Type B pancreatic cell (in vitro differentiated cells): ENCODE measurements at regions not wholly inside any gene's neighbourhood (a gene's known extent, or its start where the extent isn't known, plus 50 kb on each side); places are given as distances from the start of the nearest gene placed in this dataset.

Source experiments
- DNase-seq: peaks from one replicate; pipeline ENCODE4 v3.0.0; 2021; ENCODE audit warnings: mixed read lengths; ENCODE audit not compliant: unreplicated experiment; ENCODE audit errors: extremely low spot score
- H3K27ac Mint-ChIP-seq: 2 replicates; pipeline ENCODE4 v1.8.0; 2021; ENCODE audit warnings: mild to moderate bottlenecking, mixed read lengths
- H3K27me3 Mint-ChIP-seq: 2 replicates; pipeline ENCODE4 v1.8.0; 2021; ENCODE audit warnings: mixed read lengths
- H3K36me3 Mint-ChIP-seq: 2 replicates; pipeline ENCODE4 v1.8.0; 2021; ENCODE audit warnings: mixed read lengths
- H3K4me1 Mint-ChIP-seq: one replicate; pipeline ENCODE4 v1.8.0; 2021; ENCODE audit warnings: mixed read lengths; ENCODE audit not compliant: unreplicated experiment
- H3K4me3 Mint-ChIP-seq: 2 replicates; pipeline ENCODE4 v1.8.0; 2021; ENCODE audit warnings: mild to moderate bottlenecking, mixed read lengths
- H3K9me3 Mint-ChIP-seq: 2 replicates; pipeline ENCODE4 v1.8.0; 2021; ENCODE audit warnings: mixed read lengths
- CTCF ChIP-seq: fragments of 200-600 bp; sonication (generic); conservative IDR thresholded peaks from 2 replicates; pipeline ENCODE4 v1.5.0; 2021; ENCODE audit warnings: antibody characterized with exemption, mild to moderate bottlenecking

DNA sequence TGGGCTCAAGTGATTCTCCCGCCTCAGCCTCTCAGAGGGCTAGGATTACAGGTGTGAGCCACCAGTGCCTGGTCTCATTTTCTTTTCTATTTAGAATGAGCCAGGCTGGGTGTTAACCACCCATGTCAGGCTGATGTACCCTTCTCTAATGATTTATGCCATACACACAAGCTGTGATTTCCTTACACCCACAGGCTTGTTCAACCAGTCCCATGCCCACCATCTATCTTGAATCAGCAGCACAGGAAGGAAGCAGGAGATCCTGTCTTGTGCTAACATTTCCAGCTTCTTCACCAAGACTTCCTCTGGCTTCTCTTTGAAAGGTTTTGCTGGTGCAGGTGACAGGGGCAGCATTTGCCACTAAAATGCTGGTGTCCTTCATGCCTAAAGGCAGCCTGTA lies 176.4 kb downstream of the GATA3 start:
- no peaks in the 10 kb centered on the region for H3K9me3 Mint-ChIP-seq
- no peak overlapping the region for H3K27ac Mint-ChIP-seq
- H3K4me3 Mint-ChIP-seq, result no peak overlapping the region
- no peak for DNase-seq
- H3K27me3 Mint-ChIP-seq, result peaks cover 5% of the 10 kb centered on the region
- no peaks in the 10 kb centered on the region for H3K36me3 Mint-ChIP-seq
- H3K4me1 Mint-ChIP-seq, result no peaks in the 10 kb centered on the region
- TF ChIP-seq CTCF, result no peak

DNA sequence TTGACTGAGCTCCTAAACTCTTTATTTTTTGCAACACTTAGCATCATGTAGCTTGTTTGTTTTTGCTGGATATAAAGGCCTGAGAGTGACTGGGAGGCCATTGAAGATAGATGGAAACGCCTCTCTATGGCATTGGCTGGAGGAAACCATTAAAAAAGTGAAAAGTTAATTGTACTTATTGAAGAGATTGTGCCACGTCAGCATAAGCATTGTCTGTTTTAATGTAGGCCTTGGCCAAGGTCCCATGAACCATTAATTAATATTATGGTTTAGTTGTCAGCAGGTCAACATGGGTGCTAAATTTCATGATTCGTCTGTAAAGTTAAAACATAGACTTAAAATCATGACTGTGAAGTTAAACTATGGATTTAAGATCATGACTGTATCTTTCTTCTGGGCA lies 178.6 kb downstream of the GATA3 start:
- Mint-ChIP-seq H3K9me3 (no peaks in the 10 kb centered on the region), H3K27ac (no peak overlapping the region), H3K4me3 (no peak overlapping the region), H3K4me1 (no peaks in the 10 kb centered on the region), H3K36me3 (no peaks in the 10 kb centered on the region), H3K27me3 (peaks cover 5% of the 10 kb centered on the region)
- no peak for TF ChIP-seq CTCF
- DNase-seq, result no peak

DNA sequence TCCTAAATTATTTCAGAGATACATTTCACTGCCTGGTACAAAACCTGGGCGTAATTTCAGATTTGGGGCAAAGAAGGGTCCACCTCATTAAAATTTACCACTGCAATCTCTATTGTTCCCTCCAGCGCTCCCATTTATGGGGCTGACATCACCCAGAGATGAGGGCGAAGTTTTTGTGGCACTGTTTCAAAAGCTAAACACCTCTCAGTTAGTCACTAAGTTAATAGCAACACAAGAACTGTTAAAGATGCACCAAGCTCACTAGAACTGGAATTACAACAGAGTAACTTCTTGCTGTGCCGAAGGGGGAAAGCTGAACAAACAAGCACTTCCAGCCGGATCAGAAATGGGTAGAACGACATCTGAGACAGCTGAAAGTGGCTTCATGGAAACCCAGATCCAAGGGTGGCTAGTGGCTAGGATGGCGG lies 179.4 kb downstream of the GATA3 start:
- no peak for TF ChIP-seq CTCF
- Mint-ChIP-seq H3K36me3 (no peaks in the 10 kb centered on the region), H3K9me3 (no peaks in the 10 kb centered on the region), H3K27me3 (peaks cover 5% of the 10 kb centered on the region), H3K4me1 (peaks cover 2% of the 10 kb centered on the region), H3K4me3 (no peak overlapping the region), H3K27ac (no peak overlapping the region)
- DNase-seq, result no peak

DNA sequence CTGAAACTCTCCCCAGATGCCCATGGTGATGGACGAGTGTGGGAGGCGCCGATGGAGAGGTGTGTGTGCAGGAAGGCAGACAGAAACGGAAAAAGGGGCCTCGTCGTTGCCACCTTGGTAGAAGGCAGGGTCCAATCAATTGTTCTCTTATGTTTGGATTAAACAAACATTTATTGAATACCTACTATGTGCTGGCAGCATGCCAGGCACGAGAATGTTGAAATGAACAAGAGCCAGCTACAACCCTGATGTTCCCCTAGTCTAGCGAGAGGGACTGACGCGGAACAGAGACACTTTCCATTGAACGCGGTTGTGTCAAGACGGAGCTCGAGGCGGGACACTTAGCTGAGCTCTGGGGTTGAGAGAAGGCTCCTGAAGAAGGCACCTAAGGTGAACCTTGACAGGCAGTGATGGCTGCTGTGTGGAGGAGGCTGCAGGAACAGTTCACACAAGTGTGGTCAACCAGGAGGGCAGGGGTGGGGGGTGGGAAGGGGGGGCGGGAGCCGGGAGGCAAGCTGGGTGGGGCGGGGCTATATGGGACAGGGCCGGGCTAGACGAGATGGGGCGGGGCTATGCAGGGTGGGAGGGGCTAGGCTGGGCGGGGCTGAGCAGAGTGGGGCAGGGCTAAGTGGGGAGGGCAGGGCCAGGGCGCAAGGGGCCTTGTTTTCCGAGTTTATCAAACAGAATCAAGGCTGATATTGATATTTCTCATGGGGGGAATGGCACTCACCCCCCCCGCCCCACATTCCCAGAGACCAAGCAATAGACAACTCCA lies 181.0 kb downstream of the GATA3 start:
- H3K4me1 Mint-ChIP-seq, result peaks cover 5% of the 10 kb centered on the region
- DNase-seq, result no peak
- H3K36me3 Mint-ChIP-seq, result no peaks in the 10 kb centered on the region
- no peak overlapping the region for H3K4me3 Mint-ChIP-seq
- peaks cover 10% of the 10 kb centered on the region for H3K27me3 Mint-ChIP-seq
- H3K27ac Mint-ChIP-seq, result no peak overlapping the region
- no peaks in the 10 kb centered on the region for H3K9me3 Mint-ChIP-seq
- TF ChIP-seq CTCF, result no peak

DNA sequence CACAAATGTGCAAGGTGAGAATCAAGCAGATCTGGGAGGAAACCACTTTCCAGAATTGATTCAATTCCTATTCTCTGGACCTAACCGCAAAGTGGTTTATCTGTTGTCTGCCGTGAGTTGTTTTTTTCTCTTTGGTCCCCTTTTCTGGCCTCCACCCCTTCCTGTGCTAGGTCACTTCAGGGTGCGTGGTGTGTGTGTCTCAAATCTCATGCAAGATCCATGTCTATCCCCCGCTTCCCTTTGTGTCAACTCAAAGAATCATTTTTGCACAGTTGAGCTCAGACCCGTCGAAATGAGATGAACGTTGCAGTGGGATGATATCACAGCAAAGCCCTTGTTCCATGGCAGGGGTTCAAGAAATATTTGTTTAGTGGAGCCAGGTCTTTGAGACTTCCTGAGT lies 184.5 kb downstream of the GATA3 start:
- peaks cover 10% of the 10 kb centered on the region for H3K27me3 Mint-ChIP-seq

More for the DNA sequence above, 184.5 kb downstream of the GATA3 start:
- Mint-ChIP-seq H3K27ac (no peak overlapping the region), H3K36me3 (no peaks in the 10 kb centered on the region), H3K4me3 (no peak overlapping the region), H3K4me1 (peaks cover 5% of the 10 kb centered on the region), H3K9me3 (no peaks in the 10 kb centered on the region)
- DNase-seq, result no peak
- no peak for TF ChIP-seq CTCF
